Omental fat pad (tissue), 3 donors: ENCODE measurements at regions not wholly inside any gene's neighbourhood (a gene's known extent, or its start where the extent isn't known, plus 50 kb on each side); places are given as distances from the start of the nearest gene placed in this dataset.

ENCODE experiments used
- ATAC-seq: fragments of 150-250 bp; one replicate; pipeline ENCODE4 v1.9.1; 2016; ENCODE audit warnings: mild to moderate bottlenecking, moderate library complexity; ENCODE audit not compliant: low FRiP score
- DNase-seq: peaks from one replicate; pipeline ENCODE4 v3.0.0-alpha.2; 2019; ENCODE audit warnings: low spot score
- CTCF ChIP-seq, 3 donors: fragments of 450-650 bp; IDR thresholded peaks; one replicate each; pipeline ENCODE4 v1.5.1; 2016 to 2017; ENCODE audit warnings: antibody characterized with exemption in 3 of 3, mild to moderate bottlenecking in 3 of 3, moderate library complexity in 2 of 3

- ATAC-seq (no peak), DNase-seq (no peak)
- no peak for TF ChIP-seq CTCF (IDR thresholded peaks at IDR 0.05)
These were observed 82.8 kb upstream of the L3MBTL4 start for GRCh38 chr18:6497543-6497942.

GRCh38 chr18:6498289-6498856 is 83.7 kb upstream of the L3MBTL4 start:
- TF ChIP-seq CTCF (IDR thresholded peaks at IDR 0.05), result no peak
- no peak for DNase-seq
- no peak for ATAC-seq

- no peak for TF ChIP-seq CTCF (IDR thresholded peaks at IDR 0.05)
- ATAC-seq (no peak), DNase-seq (no peak)
These were observed 90.1 kb upstream of the L3MBTL4 start for GRCh38 chr18:6504605-6505497.

GRCh38 chr18:6505498-6505875 is 90.8 kb upstream of the L3MBTL4 start:
- ATAC-seq, result no peak
- TF ChIP-seq CTCF (IDR thresholded peaks at IDR 0.05), result no peak
- DNase-seq, result no peak

- DNase-seq (no peak), ATAC-seq (no peak)
- TF ChIP-seq CTCF (IDR thresholded peaks at IDR 0.05), result no peak
These were observed 94.7 kb upstream of the L3MBTL4 start for GRCh38 chr18:6509417-6509816.

- TF ChIP-seq CTCF (IDR thresholded peaks at IDR 0.05), result no peak
- no peak for ATAC-seq
These were observed 95.1 kb upstream of the L3MBTL4 start for GRCh38 chr18:6509832-6510231.

GRCh38 chr18:6520901-6521300 is 106.2 kb upstream of the L3MBTL4 start:
- TF ChIP-seq CTCF (IDR thresholded peaks at IDR 0.05), result no peak
- ATAC-seq (no peak), DNase-seq (no peak)

More at GRCh38 chr18:6509832-6510231, 95.1 kb upstream of the L3MBTL4 start:
- no peak for DNase-seq
